ENCODE measurements at regions not wholly inside any gene's neighbourhood (a gene's known extent, or its start where the extent isn't known, plus 50 kb on each side); places are given as distances from the start of the nearest gene placed in this dataset.

- TF ChIP-seq HNF4G (IDR thresholded peaks at IDR 0.05; ENCODE audit: borderline replicate concordance, low read depth, low read length) (peak; percentile 7; the same call in 1 of the 2 replicates), HNF4G (CRISPR knock-in tag; IDR thresholded peaks at IDR 0.05; ENCODE audit: borderline replicate concordance, low read depth) (no peak), SAP130 (CRISPR knock-in tag; IDR thresholded peaks at IDR 0.05; ENCODE audit: low read depth) (0 out of 2 replicates have a peak, but pooled peaks have one; percentile 22)
Observed at GRCh38 chr9:744790-745484, 96.6 kb upstream of the DMRT1 start (continued).

- Histone ChIP-seq H3K9me3 (ENCODE audit: low read length) (no peaks in the 10 kb centered on the region), H3K27me3 (ENCODE audit: control insufficient read depth in 1 of 2, insufficient read depth in 2 of 2, low read length in 2 of 2) (no peaks in the 10 kb centered on the region), H3K4me3 (replicated peaks in 1 of 3; ENCODE audit: insufficient read depth in 1 of 3, low read depth in 2 of 3, low read length in 3 of 3) (no peak overlapping the region), H3K79me2 (ENCODE audit: insufficient read depth, low read length) (no peaks in the 10 kb centered on the region), H3K4me2 (ENCODE audit: low read depth, low read length) (no peak overlapping the region), H3K27ac (ENCODE audit: extremely low read length, insufficient read depth, low read length) (peak overlapping the region; percentile 25), H2AFZ (ENCODE audit: low read length) (no peak overlapping the region), H4K20me1 (ENCODE audit: insufficient read depth, low read length) (peaks cover 5% of the 10 kb centered on the region; the same call in 1 of the 2 replicates), H3K36me3 (replicated peaks in 1 of 2; ENCODE audit: control insufficient read depth in 1 of 2, insufficient read depth in 2 of 2, low read length in 2 of 2) (peaks cover 42 to 64% of the 10 kb centered on the region in 2 experiments), H3K4me1 (ENCODE audit: insufficient read depth, low read length) (peaks cover 35% of the 10 kb centered on the region), H3K9ac (ENCODE audit: insufficient read depth, low read depth, low read length) (no peak overlapping the region)
- no peak for TF ChIP-seq ZNF552 (CRISPR knock-in tag; IDR thresholded peaks at IDR 0.05; ENCODE audit: borderline replicate concordance)
- TF ChIP-seq POLR2A (IDR thresholded peaks at IDR 0.05; ENCODE audit: insufficient read depth in 1 of 2, low read depth in 2 of 2, low read length in 2 of 2), result peak in 1 of 2 experiments; percentile 29; a peak in 1 of 4 replicates
- peak; percentile 12; the same call in 1 of the 2 replicates for TF ChIP-seq ZNF687 (CRISPR knock-in tag; IDR thresholded peaks at IDR 0.05)
- TF ChIP-seq RBM22 (optimal IDR thresholded peaks at IDR 0.05; ENCODE audit: low read length), result peak; percentile 86
- TF ChIP-seq ZFYVE20 (CRISPR knock-in tag; IDR thresholded peaks at IDR 0.05; ENCODE audit: borderline replicate concordance, low read depth), result no peak
- TF ChIP-seq ZFP82 (CRISPR knock-in tag; IDR thresholded peaks at IDR 0.05; ENCODE audit: borderline replicate concordance), result no peak
- TF ChIP-seq ZNF775 (CRISPR knock-in tag; IDR thresholded peaks at IDR 0.05; ENCODE audit: borderline replicate concordance), result no peak
- no peak for TF ChIP-seq ZNF629 (CRISPR knock-in tag; conservative IDR thresholded peaks at IDR 0.05)
- peak; percentile 26 for TF ChIP-seq AGO2 (optimal IDR thresholded peaks at IDR 0.05; ENCODE audit: low read depth, low read length)
- peak; percentile 80 for TF ChIP-seq CEBPB (IDR thresholded peaks at IDR 0.05; ENCODE audit: borderline replicate concordance, low read depth, low read length)
- TF ChIP-seq UBTF (CRISPR knock-in tag; IDR thresholded peaks at IDR 0.05), result no peak
- no peak for TF ChIP-seq TEAD2 (CRISPR knock-in tag; IDR thresholded peaks at IDR 0.05)
- no peak for TF ChIP-seq ZNF557 (CRISPR knock-in tag; IDR thresholded peaks at IDR 0.05)
- ChIA-PET POLR2A (no interaction called here), CTCF (ENCODE audit: low intra/inter-chr PET ratio, low total read pairs) (no interaction called here)
- WGBS (ENCODE audit: low lambda C conversion rate), result 93% methylated on average over 16 of the region's 16 CpGs
- intact Hi-C loops (cut with micrococcal nuclease; ENCODE audit: unreplicated experiment) (no loop called here), in situ Hi-C loops (cut with HindIII; ENCODE audit: extremely low pct_ligation_motif_present, low pct_unique_long_range_greater_than_20kb) (no loop called here)
- DNase-seq (ENCODE audit: low spot score) (peak; percentile 29), ATAC-seq (no peak), FAIRE-seq (no peak)
- BruUV-seq (replicated peaks), result no TSS peak
Observed at GRCh38 chr9:745761-746380, 95.6 kb upstream of the DMRT1 start.

Data from HepG2 (cell line).